Heart left ventricle (tissue), 16 donors: ENCODE measurements at regions not wholly inside any gene's neighbourhood (a gene's known extent, or its start where the extent isn't known, plus 50 kb on each side); places are given as distances from the start of the nearest gene placed in this dataset.

Experiments used
- ATAC-seq, 4 donors: fragments of 200-7000 bp; cut with Tn5 transposase; one replicate each; pipeline ENCODE4 v1.9.1; 2020 to 2022; ENCODE audit warnings: moderate library complexity in 4 of 4, mild to moderate bottlenecking in 3 of 4, moderate number of reproducible peaks in 1 of 4
- DNase-seq, 5 donors: peaks; one replicate each; pipeline ENCODE4 v3.0.0-alpha.2; 2020
- H3K27ac ChIP-seq, 12 donors: fragments of 200-600 bp; sonication (generic) in 4 of 12; one replicate each; pipeline versions ENCODE4 v1.5.0 to v1.8.0; 2016 to 2022; ENCODE audit warnings: mild to moderate bottlenecking in 2 of 12
- H3K27me3 ChIP-seq, 9 donors: fragments of 200-600 bp; sonication (generic) in 2 of 9; one replicate each; pipeline versions ENCODE4 v1.5.1 to v1.8.0; 2016 to 2022; ENCODE audit warnings: mild to moderate bottlenecking in 3 of 9
- H3K36me3 ChIP-seq, 9 donors: fragments of 200-600 bp; sonication (generic) in 2 of 9; one replicate each; pipeline versions ENCODE4 v1.5.0 to v1.8.0; 2018 to 2022; ENCODE audit warnings: mild to moderate bottlenecking in 2 of 9
- H3K4me1 ChIP-seq, 12 donors: fragments of 200-600 bp; sonication (generic) in 4 of 12; one replicate each; pipeline versions ENCODE4 v1.5.0 to v1.8.0; 2016 to 2022; ENCODE audit warnings: mild to moderate bottlenecking in 3 of 12
- H3K4me3 ChIP-seq, 12 donors: fragments of 200-600 bp; sonication (generic) in 4 of 12; one replicate each; pipeline versions ENCODE4 v1.5.0 to v1.8.0; 2017 to 2022; ENCODE audit warnings: mild to moderate bottlenecking in 9 of 12, moderate library complexity in 4 of 12
- H3K9me3 ChIP-seq, 12 donors: fragments of 200-600 bp; sonication (generic) in 4 of 12; one replicate each; pipeline versions ENCODE4 v1.5.0 to v1.8.0; 2016 to 2022; ENCODE audit warnings: mild to moderate bottlenecking in 1 of 12
- CTCF ChIP-seq, 12 donors: fragments of 200-600 bp; sonication (generic) in 4 of 12; IDR thresholded peaks; one replicate each; pipeline versions ENCODE4 v1.5.0 to v1.8.0; 2018 to 2022; ENCODE audit warnings: antibody characterized with exemption in 12 of 12, mild to moderate bottlenecking in 5 of 12
- POLR2A ChIP-seq, 2 donors: fragments of 450-650 bp; IDR thresholded peaks; one replicate each; pipeline ENCODE4 v1.6.1; 2017; ENCODE audit warnings: antibody characterized with exemption in 2 of 2, mild to moderate bottlenecking in 2 of 2, moderate library complexity in 2 of 2
- WGBS, 4 donors: extraction: QIAGEN DNeasy Blood & Tissue Kit in 2 of 4; methylation state at CpG; one replicate each; pipeline versions ENCODE4 v1.1.5 to v1.1.7; 2013 to 2018; 5-methylcytosine and 5-hydroxymethylcytosine counted together
- intact Hi-C, 10 donors: fragments of 100-400 bp; cut with DNase I; formaldehyde crosslinking; loops; one replicate each; pipeline versions ENCODE4 v1.11.1 to v1.14.2; 2022
- donor health status: ischemic (EF 13 %, LVEDD 7.1; RV severe dilation, severe dysfunction).
- donor health status: healthy with polysubstance abuse.
- donor health status: DM: no; HTN: yes; CAD: no.
- donor health status: DM: no; HTN: no; CAD: no.
- donor health status: ischemic (EF 25% LVEDD 6.9; RV normal size, moderate dysfunction).
- donor health status: ischemic (EF 25% LVEDD 5.7; RV mildly dilated, moderate dysfunction).
- donor health status: healthy.
- donor health status: DM: yes; HTN: yes; CAD: no.
- donor health status: ischemic (EF 35%, LVEDD 5.7; RV mildly dilated, moderate dysfunction).
- donor health status: nonischemic (EF 11% LVEDD 7.7; RV severe dilation, severe dysfunction).
- donor health status: DM: yes; HTN: yes; CAD: no.
- donor health status: PGD.
- donor health status: ischemic (EF 29% LVEDD 5.4; RV normal size, mild dysfunction).
- donor health status: nonischemic (EF 23%, LVEDD 6.1; RV moderate dilation, normal function).

- Histone ChIP-seq H3K4me1 (peaks cover 0 to 7% (median 0%) of the 10 kb centered on the region in 12 donors), H3K9me3 (no peaks in the 10 kb centered on the region), H3K27ac (no peak overlapping the region), H3K36me3 (no peaks in the 10 kb centered on the region), H3K27me3 (no peaks in the 10 kb centered on the region), H3K4me3 (no peak overlapping the region)
- no peak for ATAC-seq
- DNase-seq = no peak
- 73 to 81% (median 77%) methylated on average over 3 of the region's 3 CpGs for WGBS, 4 donors
- no peak for TF ChIP-seq CTCF (IDR thresholded peaks at IDR 0.05)
- intact Hi-C loops = loop anchor here (5.0 to 10.0 kb wide), 7 partner anchors 138 to 463 kb away; no protein-coding TSS in a partner anchor
Observed at GRCh38 chr10:61280303-61280702, 172.9 kb downstream of the TMEM26 start.

GRCh38 chr10:61279400-61279799 lies 173.8 kb downstream of the TMEM26 start:
- Histone ChIP-seq H3K27me3 (no peaks in the 10 kb centered on the region), H3K27ac (no peak overlapping the region), H3K36me3 (no peaks in the 10 kb centered on the region), H3K9me3 (no peaks in the 10 kb centered on the region), H3K4me3 (no peak overlapping the region), H3K4me1 (peaks cover 0 to 7% (median 0%) of the 10 kb centered on the region in 12 donors)
- intact Hi-C loops = no loop called here
- WGBS, 4 donors = 86 to 92% (median 91%) methylated on average over 7 of the region's 7 CpGs
- no peak for ATAC-seq
- TF ChIP-seq POLR2A (IDR thresholded peaks at IDR 0.05) = no peak
- no peak for TF ChIP-seq CTCF (IDR thresholded peaks at IDR 0.05)
- no peak for DNase-seq

GRCh38 chr10:61278556-61278955 lies 174.6 kb downstream of the TMEM26 start:
- Histone ChIP-seq H3K36me3 (no peaks in the 10 kb centered on the region), H3K27ac (no peak overlapping the region), H3K9me3 (no peaks in the 10 kb centered on the region), H3K27me3 (no peaks in the 10 kb centered on the region), H3K4me1 (no peaks in the 10 kb centered on the region), H3K4me3 (no peak overlapping the region)
- intact Hi-C loops = no loop called here
- ATAC-seq (no peak), DNase-seq (no peak)
- 91 to 98% (median 96%) methylated on average over 2 of the region's 2 CpGs for WGBS, 4 donors
- TF ChIP-seq CTCF (IDR thresholded peaks at IDR 0.05) (no peak), POLR2A (IDR thresholded peaks at IDR 0.05) (no peak)

- ATAC-seq = no peak
- no peak for TF ChIP-seq POLR2A (IDR thresholded peaks at IDR 0.05)
- no peak for TF ChIP-seq CTCF (IDR thresholded peaks at IDR 0.05)
- H3K27me3 ChIP-seq = no peaks in the 10 kb centered on the region
Observed at GRCh38 chr10:61272781-61273180, 180.4 kb downstream of the TMEM26 start.

More at GRCh38 chr10:61272781-61273180, 180.4 kb downstream of the TMEM26 start:
- Histone ChIP-seq H3K27ac (no peak overlapping the region), H3K4me1 (no peaks in the 10 kb centered on the region), H3K36me3 (no peaks in the 10 kb centered on the region), H3K4me3 (no peak overlapping the region), H3K9me3 (no peaks in the 10 kb centered on the region)
- DNase-seq = no peak
- intact Hi-C loops = no loop called here
